ENCODE measurements at regions not wholly inside any gene's neighbourhood (a gene's known extent, or its start where the extent isn't known, plus 50 kb on each side); places are given as distances from the start of the nearest gene placed in this dataset.

DNA sequence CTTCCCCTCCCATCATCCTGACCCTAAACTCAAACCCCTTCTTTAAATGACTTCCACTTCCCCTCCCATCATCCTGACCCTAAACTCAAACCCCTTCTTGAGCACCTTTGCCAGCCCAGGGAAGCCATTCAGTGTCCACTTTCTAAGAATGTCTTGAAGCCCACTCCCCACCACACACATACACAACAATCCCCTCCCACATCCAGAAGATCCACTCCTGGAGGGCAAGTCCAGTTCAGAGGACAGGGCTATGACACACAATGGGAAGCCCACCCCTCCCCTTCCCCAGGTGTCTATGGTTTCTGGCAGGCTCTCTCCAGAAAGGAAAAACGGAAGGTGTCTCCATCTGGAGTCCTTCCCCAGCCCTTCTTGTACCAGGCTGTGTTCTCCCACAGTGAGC lies 117.1 kb downstream of the KCNA5 start:
- no peaks in the 10 kb centered on the region for H3K4me1 Mint-ChIP-seq (ENCODE audit: unreplicated experiment)
- TF ChIP-seq CTCF (IDR thresholded peaks at IDR 0.05) = no peak
- H3K9me3 Mint-ChIP-seq (ENCODE audit: unreplicated experiment) = no peaks in the 10 kb centered on the region
- H3K27ac Mint-ChIP-seq (ENCODE audit: unreplicated experiment) = no peak overlapping the region
- H3K36me3 Mint-ChIP-seq (ENCODE audit: unreplicated experiment) = no peaks in the 10 kb centered on the region
- H3K4me3 Mint-ChIP-seq (ENCODE audit: unreplicated experiment) = no peak overlapping the region
- peaks cover 13% of the 10 kb centered on the region for H3K27me3 Mint-ChIP-seq (ENCODE audit: unreplicated experiment)
- no peak for DNase-seq (ENCODE audit: extremely low spot score, unreplicated experiment)

GRCh38 chr12:5163661-5164060 lies 120.0 kb downstream of the KCNA5 start:
- Mint-ChIP-seq H3K9me3 (ENCODE audit: unreplicated experiment) (no peaks in the 10 kb centered on the region), H3K27me3 (ENCODE audit: unreplicated experiment) (peaks cover 9% of the 10 kb centered on the region), H3K36me3 (ENCODE audit: unreplicated experiment) (no peaks in the 10 kb centered on the region), H3K27ac (ENCODE audit: unreplicated experiment) (no peak overlapping the region), H3K4me3 (ENCODE audit: unreplicated experiment) (no peak overlapping the region), H3K4me1 (ENCODE audit: unreplicated experiment) (peaks cover 6% of the 10 kb centered on the region)
- DNase-seq (ENCODE audit: extremely low spot score, unreplicated experiment) = no peak
- no peak for TF ChIP-seq CTCF (IDR thresholded peaks at IDR 0.05)

DNA sequence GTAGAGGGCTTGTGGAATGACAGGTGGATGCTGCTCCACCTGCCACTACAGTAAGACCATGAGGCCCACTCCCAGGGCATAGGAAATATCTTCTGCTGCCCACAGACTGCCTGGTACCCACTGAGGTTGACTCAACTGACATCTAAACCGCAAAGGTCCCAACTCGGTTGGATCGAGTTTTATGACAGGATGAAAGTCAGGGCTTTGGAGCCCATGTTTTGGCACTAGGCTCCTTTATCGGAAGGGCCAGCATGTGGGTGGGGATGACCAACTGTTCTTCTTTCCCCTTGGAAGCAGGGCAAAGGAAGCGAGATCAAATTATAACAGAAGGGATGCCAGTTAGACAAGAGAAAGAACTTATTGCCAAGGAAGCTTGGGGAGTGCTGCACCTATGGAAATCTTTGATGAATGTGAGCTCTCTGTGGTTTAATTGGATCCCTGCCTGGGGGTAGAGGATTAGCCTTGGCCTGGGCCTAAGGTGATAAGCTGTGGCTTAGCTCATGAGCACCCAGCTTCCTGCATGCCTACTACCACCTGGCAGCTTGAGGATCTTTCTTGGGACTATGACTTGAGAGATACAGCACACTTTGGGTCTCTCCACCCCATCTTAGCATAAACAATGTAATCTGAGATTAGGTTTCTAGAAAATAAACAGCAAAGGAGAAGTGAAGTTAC lies 121.8 kb downstream of the KCNA5 start:
- H3K27me3 Mint-ChIP-seq (ENCODE audit: unreplicated experiment) = peaks cover 6% of the 10 kb centered on the region
- H3K4me1 Mint-ChIP-seq (ENCODE audit: unreplicated experiment) = peaks cover 6% of the 10 kb centered on the region
- H3K27ac Mint-ChIP-seq (ENCODE audit: unreplicated experiment) = no peak overlapping the region
- H3K36me3 Mint-ChIP-seq (ENCODE audit: unreplicated experiment) = no peaks in the 10 kb centered on the region
- DNase-seq (ENCODE audit: extremely low spot score, unreplicated experiment) = no peak
- no peak overlapping the region for H3K4me3 Mint-ChIP-seq (ENCODE audit: unreplicated experiment)
- H3K9me3 Mint-ChIP-seq (ENCODE audit: unreplicated experiment) = no peaks in the 10 kb centered on the region
- no peak for TF ChIP-seq CTCF (IDR thresholded peaks at IDR 0.05)

DNA sequence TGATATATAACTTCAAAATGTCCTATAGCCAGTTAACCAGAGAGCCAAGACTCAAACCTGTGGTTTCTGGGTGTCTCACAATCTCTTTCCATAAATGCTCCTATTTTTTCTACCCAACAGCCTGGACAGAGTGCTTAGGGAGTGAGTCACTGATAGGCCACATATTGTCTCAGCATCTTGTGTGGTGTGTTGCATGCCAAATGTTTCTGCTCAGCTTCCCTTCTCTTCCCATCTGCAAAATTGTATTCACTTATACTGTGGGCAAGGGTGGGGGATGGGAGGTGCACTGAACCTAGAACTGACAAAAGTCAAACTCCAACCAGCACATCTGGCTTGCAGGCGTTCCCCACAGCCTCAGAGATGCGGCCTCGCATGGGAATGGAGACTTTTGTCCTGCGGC lies 123.3 kb downstream of the KCNA5 start:
- DNase-seq (ENCODE audit: extremely low spot score, unreplicated experiment) = no peak
- no peak overlapping the region for H3K4me3 Mint-ChIP-seq (ENCODE audit: unreplicated experiment)
- peaks cover 6% of the 10 kb centered on the region for H3K4me1 Mint-ChIP-seq (ENCODE audit: unreplicated experiment)
- no peak for TF ChIP-seq CTCF (IDR thresholded peaks at IDR 0.05)
- H3K27ac Mint-ChIP-seq (ENCODE audit: unreplicated experiment) = no peak overlapping the region
- H3K9me3 Mint-ChIP-seq (ENCODE audit: unreplicated experiment) = no peaks in the 10 kb centered on the region
- peaks cover under 1% of the 10 kb centered on the region for H3K27me3 Mint-ChIP-seq (ENCODE audit: unreplicated experiment)
- no peaks in the 10 kb centered on the region for H3K36me3 Mint-ChIP-seq (ENCODE audit: unreplicated experiment)

- no peak for TF ChIP-seq CTCF (IDR thresholded peaks at IDR 0.05)
Measured at GRCh38 chr12:5168148-5168547, 124.5 kb downstream of the KCNA5 start.

More at GRCh38 chr12:5168148-5168547, 124.5 kb downstream of the KCNA5 start:
- Mint-ChIP-seq H3K4me1 (ENCODE audit: unreplicated experiment) (peaks cover 6% of the 10 kb centered on the region), H3K27me3 (ENCODE audit: unreplicated experiment) (no peaks in the 10 kb centered on the region), H3K4me3 (ENCODE audit: unreplicated experiment) (no peak overlapping the region), H3K36me3 (ENCODE audit: unreplicated experiment) (no peaks in the 10 kb centered on the region), H3K9me3 (ENCODE audit: unreplicated experiment) (no peaks in the 10 kb centered on the region), H3K27ac (ENCODE audit: unreplicated experiment) (no peak overlapping the region)
- DNase-seq (ENCODE audit: extremely low spot score, unreplicated experiment) = no peak

Data from osteocyte (in vitro differentiated cells).